HFFc6 (cell line): ENCODE measurements at regions not wholly inside any gene's neighbourhood (a gene's known extent, or its start where the extent isn't known, plus 50 kb on each side); places are given as distances from the start of the nearest gene placed in this dataset.

Source experiments
- DNase-seq: peaks from one replicate; pipeline ENCODE4 v3.0.0-alpha.2; 2018
- H3K27ac Mint-ChIP-seq: 2 replicates; pipeline ENCODE4 v1.8.0; 2020; ENCODE audit warnings: mild to moderate bottlenecking, mixed read lengths
- H3K27me3 Mint-ChIP-seq: 2 replicates; pipeline ENCODE4 v1.8.0; 2021; ENCODE audit warnings: mild to moderate bottlenecking, moderate library complexity, mixed read lengths; ENCODE audit not compliant: insufficient read depth
- H3K36me3 Mint-ChIP-seq: 2 replicates; pipeline ENCODE4 v1.8.0; 2021; ENCODE audit warnings: low read depth, mixed read lengths
- H3K4me1 Mint-ChIP-seq: 2 replicates; pipeline ENCODE4 v1.8.0; 2020; ENCODE audit warnings: low read depth, mixed read lengths
- H3K4me3 Mint-ChIP-seq: 2 replicates; pipeline ENCODE4 v1.8.0; 2020; ENCODE audit warnings: mild to moderate bottlenecking, moderate library complexity, mixed read lengths
- H3K9me3 Mint-ChIP-seq: 2 replicates; pipeline ENCODE4 v1.8.0; 2020; ENCODE audit warnings: mild to moderate bottlenecking, mixed read lengths
- CTCF ChIP-seq: fragments of 200-600 bp; sonication (generic); IDR thresholded peaks from 2 replicates; pipeline ENCODE4 v1.5.0; 2021; ENCODE audit warnings: antibody characterized with exemption, mild to moderate bottlenecking

GRCh38 chr3:18681818-18682345 lies 256.7 kb upstream of the SATB1 start:
- H3K4me3 Mint-ChIP-seq, result no peak overlapping the region
- H3K4me1 Mint-ChIP-seq, result no peaks in the 10 kb centered on the region
- no peaks in the 10 kb centered on the region for H3K36me3 Mint-ChIP-seq
- peaks cover 1% of the 10 kb centered on the region; the same call in 1 of the 2 replicates for H3K27me3 Mint-ChIP-seq
- no peak overlapping the region for H3K27ac Mint-ChIP-seq
- TF ChIP-seq CTCF, result no peak
- peaks cover 61% of the 10 kb centered on the region for H3K9me3 Mint-ChIP-seq
- DNase-seq, result no peak

GRCh38 chr3:18680758-18681157 lies 255.6 kb upstream of the SATB1 start:
- peaks cover 61% of the 10 kb centered on the region for H3K9me3 Mint-ChIP-seq
- H3K36me3 Mint-ChIP-seq, result no peaks in the 10 kb centered on the region
- H3K4me3 Mint-ChIP-seq, result no peak overlapping the region
- no peak for TF ChIP-seq CTCF
- no peak for DNase-seq
- no peaks in the 10 kb centered on the region for H3K4me1 Mint-ChIP-seq
- peaks cover 1% of the 10 kb centered on the region; the same call in 1 of the 2 replicates for H3K27me3 Mint-ChIP-seq
- no peak overlapping the region for H3K27ac Mint-ChIP-seq

- Mint-ChIP-seq H3K4me1 (no peaks in the 10 kb centered on the region), H3K4me3 (no peak overlapping the region), H3K27ac (no peak overlapping the region), H3K9me3 (peaks cover 56% of the 10 kb centered on the region), H3K27me3 (peaks cover 1% of the 10 kb centered on the region; the same call in 1 of the 2 replicates), H3K36me3 (no peaks in the 10 kb centered on the region)
- no peak for DNase-seq
- no peak for TF ChIP-seq CTCF
Measured at GRCh38 chr3:18679238-18679637, 254.1 kb upstream of the SATB1 start.

- H3K36me3 Mint-ChIP-seq, result no peaks in the 10 kb centered on the region
- peaks cover 38% of the 10 kb centered on the region for H3K9me3 Mint-ChIP-seq
- H3K27me3 Mint-ChIP-seq, result peaks cover 1% of the 10 kb centered on the region; the same call in 1 of the 2 replicates
- no peak overlapping the region for H3K4me3 Mint-ChIP-seq
- no peaks in the 10 kb centered on the region for H3K4me1 Mint-ChIP-seq
- TF ChIP-seq CTCF, result no peak
- no peak for DNase-seq
- H3K27ac Mint-ChIP-seq, result no peak overlapping the region
Measured at GRCh38 chr3:18675197-18675596, 250.1 kb upstream of the SATB1 start.

- Mint-ChIP-seq H3K27ac (no peak overlapping the region), H3K4me1 (no peaks in the 10 kb centered on the region), H3K27me3 (no peaks in the 10 kb centered on the region), H3K4me3 (no peak overlapping the region), H3K36me3 (no peaks in the 10 kb centered on the region), H3K9me3 (peaks cover 27% of the 10 kb centered on the region)
- TF ChIP-seq CTCF, result no peak
- DNase-seq, result no peak
Measured at GRCh38 chr3:18672561-18672960, 247.4 kb upstream of the SATB1 start.

GRCh38 chr3:18670759-18671158 lies 245.6 kb upstream of the SATB1 start:
- Mint-ChIP-seq H3K27ac (no peak overlapping the region), H3K36me3 (no peaks in the 10 kb centered on the region), H3K4me1 (no peaks in the 10 kb centered on the region), H3K4me3 (no peak overlapping the region), H3K9me3 (peaks cover 17% of the 10 kb centered on the region), H3K27me3 (no peaks in the 10 kb centered on the region)
- no peak for TF ChIP-seq CTCF
- DNase-seq, result no peak
